DOHH2 (cell line): ENCODE measurements at regions not wholly inside any gene's neighbourhood (a gene's known extent, or its start where the extent isn't known, plus 50 kb on each side); places are given as distances from the start of the nearest gene placed in this dataset.

Experiments used
- EZH2phosphoT487 ChIP-seq: fragments of 200-600 bp; sonication (generic); IDR thresholded peaks from 2 replicates; pipeline ENCODE4 v1.6.1; 2017; ENCODE audit warnings: borderline replicate concordance, mild to moderate bottlenecking, antibody characterized with exemption, low read length, moderate library complexity, mixed read lengths
- TF ChIP-seq, protein P1 (sequence below): fragments of 200-600 bp; sonication (generic); IDR thresholded peaks from one replicate; pipeline ENCODE4 v1.5.1; 2014; ENCODE audit warnings: antibody characterized with exemption, mild to moderate bottlenecking, low read depth, low read length; ENCODE audit not compliant: poor library complexity, severe bottlenecking

GRCh38 chr6:155958550-155958949, 502.9 kb upstream of the NOX3 start:
- TF ChIP-seq, protein P1, sequence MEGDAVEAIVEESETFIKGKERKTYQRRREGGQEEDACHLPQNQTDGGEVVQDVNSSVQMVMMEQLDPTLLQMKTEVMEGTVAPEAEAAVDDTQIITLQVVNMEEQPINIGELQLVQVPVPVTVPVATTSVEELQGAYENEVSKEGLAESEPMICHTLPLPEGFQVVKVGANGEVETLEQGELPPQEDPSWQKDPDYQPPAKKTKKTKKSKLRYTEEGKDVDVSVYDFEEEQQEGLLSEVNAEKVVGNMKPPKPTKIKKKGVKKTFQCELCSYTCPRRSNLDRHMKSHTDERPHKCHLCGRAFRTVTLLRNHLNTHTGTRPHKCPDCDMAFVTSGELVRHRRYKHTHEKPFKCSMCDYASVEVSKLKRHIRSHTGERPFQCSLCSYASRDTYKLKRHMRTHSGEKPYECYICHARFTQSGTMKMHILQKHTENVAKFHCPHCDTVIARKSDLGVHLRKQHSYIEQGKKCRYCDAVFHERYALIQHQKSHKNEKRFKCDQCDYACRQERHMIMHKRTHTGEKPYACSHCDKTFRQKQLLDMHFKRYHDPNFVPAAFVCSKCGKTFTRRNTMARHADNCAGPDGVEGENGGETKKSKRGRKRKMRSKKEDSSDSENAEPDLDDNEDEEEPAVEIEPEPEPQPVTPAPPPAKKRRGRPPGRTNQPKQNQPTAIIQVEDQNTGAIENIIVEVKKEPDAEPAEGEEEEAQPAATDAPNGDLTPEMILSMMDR, result no peak
- TF ChIP-seq EZH2phosphoT487, result no peak
